HL-60/S4 (cell line): ENCODE measurements at regions not wholly inside any gene's neighbourhood (a gene's known extent, or its start where the extent isn't known, plus 50 kb on each side); places are given as distances from the start of the nearest gene placed in this dataset.

Source experiments
- in situ Hi-C: fragments of 300-500 bp; cut with MboI; formaldehyde crosslinking; loops from 2 replicates; pipeline ENCODE4 v1.14.3; 2022; ENCODE audit warnings: low sequenced_read_pairs

DNA sequence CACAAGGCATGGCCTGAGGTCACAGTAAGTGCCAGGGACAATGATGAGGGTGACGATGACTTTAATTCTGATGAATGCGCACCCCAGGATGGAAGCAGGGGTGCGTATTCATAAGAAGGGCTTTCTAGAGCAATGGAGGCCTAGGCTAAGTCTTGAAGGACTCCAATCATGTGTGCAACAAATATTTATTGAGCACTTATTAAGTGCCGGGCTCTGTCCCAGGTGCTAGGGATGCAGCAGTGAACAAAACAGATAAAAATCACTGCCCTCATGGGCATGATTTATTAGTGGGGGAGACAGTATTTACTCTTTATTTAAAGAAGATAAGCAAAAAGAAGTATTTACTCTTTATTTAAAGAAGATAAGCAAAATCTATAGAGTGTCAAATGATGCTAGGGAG is 198.2 kb upstream of the KCNG1 start:
- in situ Hi-C loops, result no loop called here

DNA sequence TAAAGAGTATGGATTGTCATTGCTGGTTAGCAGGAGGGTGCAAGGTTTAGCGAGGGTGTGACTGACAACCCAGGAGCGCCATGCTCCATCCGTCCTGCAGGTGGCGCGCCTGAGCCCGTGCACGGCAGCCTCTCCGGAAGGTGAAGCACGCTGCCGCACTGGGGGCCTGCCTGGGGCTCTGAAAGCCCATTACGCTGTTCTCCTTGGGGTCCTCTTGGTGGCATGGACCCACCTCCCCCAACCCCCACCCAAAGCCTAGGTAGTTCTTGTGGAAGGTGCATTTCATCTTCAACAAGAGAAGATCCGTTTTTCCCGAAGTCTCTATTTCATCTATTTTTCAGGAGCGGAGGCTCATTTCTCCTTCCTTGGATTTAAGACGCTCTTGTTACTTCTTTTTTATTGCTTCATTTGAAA is 197.4 kb upstream of the KCNG1 start:
- in situ Hi-C loops, result no loop called here

DNA sequence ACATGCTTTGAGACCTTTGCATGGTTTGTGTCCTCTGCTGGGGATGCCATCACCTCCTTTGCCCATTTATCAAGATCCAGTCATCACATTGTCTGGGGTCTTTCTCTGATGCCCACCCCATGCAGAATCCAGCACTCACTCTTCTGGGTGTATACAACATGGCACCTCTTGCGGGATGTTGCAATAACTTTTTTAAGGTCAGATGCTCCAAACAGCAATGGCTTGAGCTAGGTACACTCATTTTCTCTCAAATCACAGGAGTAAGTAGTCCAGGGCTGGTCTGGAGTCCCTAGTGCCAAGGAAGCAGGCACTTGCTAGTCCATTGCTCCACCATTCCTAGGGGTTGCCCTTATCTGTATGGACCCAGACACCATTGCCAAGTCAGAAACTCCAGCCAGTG is 196.6 kb upstream of the KCNG1 start:
- in situ Hi-C loops, result no loop called here

DNA sequence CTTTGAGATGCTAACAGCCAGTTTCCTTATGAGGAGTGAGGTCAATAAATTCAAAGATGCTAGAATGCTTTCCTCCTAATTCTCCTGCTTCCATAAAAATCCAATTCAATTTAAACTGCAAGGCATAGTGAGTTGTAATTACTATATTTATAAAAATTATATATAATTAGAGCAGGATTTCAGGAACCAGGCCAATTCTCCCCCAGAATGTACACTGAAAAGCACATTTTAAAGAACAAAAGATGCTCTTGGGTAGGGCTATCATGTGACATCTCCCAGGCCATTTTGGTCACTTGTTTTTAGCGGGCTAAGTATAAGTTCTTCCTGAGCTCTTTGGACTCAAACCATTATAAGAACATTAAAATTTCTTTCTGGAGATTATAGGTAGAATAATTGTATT is 195.7 kb upstream of the KCNG1 start:
- in situ Hi-C loops, result no loop called here

DNA sequence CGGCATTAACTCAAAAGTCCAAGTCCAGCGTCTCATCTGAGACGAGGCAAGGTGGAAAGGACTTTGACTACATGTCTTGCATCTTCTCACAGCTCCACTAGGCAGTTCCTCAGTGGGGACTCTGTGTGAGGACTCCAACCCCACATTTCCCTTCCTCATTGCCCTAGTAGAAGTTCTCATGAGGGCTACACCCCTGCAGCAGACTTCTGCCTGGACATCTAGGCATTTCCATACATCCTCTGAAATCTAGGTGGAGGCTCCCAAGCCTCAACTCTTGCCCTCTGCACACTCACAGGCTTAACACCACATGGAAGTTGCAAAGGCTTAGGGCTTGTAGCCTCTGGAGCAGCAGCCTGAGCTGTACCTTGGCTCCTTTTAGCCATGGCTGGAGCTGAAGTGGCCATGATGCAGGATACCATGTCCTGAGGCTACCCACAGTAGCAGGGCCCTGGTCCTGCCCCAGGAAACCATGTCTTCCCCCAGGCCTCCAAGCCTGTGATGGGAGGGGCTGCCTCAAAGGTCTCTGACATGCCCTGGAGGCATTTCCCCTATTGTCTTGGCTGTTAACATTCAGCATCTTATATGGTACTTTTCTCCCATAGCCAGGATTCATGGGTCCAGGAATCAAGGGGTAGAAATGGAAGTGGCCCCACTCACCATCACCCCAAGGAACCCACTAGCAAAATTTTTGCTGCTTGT is 194.6 kb upstream of the KCNG1 start:
- in situ Hi-C loops, result no loop called here

DNA sequence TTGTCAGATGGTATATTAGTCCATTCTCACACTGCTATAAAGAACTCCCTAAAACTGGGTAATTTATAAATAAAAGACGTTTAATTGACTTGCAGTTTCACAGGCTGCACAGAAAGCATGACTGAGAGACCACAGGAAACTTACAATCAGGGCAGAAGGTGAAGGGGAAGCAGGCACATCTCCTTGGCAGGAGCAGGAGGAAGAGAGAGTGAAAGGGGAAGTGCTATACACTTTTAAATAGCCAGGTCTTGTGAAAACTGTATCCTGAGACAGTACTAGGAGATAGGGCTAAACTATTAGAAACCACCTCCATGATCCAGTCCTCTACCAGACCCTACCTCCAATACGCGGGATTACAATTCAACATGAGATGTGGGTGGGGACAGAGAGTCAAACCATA is 193.9 kb upstream of the KCNG1 start:
- in situ Hi-C loops, result no loop called here

DNA sequence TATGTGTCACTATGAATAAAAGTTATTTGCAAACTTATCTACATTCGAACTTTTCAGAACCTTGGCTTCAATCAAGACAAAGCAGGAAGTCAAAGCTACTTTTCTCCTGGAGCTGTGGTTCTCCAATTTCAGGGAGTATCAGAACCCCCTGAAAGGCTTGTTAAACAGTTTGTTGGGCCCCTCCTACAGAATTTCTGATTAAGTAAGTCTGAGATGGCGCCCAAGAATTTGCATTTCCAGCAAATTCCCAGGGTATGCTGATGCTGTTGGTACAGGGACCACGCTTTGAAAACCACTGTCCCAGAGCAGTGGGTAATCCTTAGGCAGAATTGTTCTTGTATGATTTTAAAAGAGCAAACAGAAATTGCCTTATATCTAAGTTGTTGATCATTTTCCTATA is 189.9 kb upstream of the KCNG1 start:
- in situ Hi-C loops, result no loop called here

DNA sequence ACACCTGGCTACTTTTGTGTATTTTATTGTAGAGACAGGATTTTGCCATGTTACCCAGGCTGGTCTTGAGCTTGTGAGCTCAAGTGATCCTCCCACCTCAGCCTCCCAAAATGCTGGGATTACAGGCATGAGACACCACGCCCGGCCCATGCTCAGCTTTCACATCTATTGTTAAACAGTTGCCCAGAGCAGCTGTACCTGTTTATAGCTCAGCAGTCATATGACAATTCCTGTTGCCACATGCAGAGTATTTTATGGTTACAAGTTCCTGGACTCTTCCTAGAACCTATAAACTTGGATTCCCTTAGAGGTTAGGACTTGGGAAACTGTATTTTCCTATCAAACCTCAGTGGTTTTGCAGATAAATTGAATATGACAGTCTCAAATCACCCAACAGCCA is 188.3 kb upstream of the KCNG1 start:
- in situ Hi-C loops, result no loop called here

DNA sequence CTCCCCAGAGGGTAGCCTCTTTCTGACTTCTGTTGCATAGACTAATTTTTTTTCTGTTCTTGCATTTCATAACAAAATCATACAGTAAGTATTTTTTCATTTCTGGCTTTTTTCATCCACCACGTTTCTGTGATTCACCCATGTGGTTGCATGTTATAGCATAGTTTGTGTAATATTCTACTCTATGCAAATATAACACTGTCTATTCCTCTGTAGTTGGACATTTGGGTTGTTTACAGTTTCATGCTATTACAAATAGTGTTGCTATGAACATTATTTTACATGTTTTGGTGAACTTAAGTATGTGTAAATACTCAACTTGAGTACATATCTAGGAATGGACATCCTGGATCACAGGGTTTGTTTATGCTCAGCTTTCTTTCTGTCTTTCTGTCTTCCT is 187.2 kb upstream of the KCNG1 start:
- in situ Hi-C loops, result no loop called here

DNA sequence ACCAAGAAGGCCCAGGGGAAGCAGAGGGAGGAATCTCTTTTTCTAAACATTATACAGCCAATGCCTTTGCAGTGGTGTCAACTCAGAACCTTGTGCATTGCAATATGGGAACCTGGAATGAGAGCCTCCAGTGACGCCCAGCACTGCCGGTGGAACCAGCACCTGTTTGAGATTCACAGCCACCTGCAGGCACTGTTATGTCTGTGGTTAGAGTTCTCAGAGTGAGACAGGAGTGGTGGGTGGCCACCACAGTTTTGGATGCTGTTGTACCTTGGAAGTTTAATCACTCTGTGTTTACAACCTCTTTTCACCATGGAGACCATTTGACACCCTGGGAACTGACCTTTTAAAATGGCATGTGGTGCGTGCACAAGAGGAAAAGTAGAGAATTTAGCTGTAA is 185.3 kb upstream of the KCNG1 start:
- in situ Hi-C loops, result no loop called here

DNA sequence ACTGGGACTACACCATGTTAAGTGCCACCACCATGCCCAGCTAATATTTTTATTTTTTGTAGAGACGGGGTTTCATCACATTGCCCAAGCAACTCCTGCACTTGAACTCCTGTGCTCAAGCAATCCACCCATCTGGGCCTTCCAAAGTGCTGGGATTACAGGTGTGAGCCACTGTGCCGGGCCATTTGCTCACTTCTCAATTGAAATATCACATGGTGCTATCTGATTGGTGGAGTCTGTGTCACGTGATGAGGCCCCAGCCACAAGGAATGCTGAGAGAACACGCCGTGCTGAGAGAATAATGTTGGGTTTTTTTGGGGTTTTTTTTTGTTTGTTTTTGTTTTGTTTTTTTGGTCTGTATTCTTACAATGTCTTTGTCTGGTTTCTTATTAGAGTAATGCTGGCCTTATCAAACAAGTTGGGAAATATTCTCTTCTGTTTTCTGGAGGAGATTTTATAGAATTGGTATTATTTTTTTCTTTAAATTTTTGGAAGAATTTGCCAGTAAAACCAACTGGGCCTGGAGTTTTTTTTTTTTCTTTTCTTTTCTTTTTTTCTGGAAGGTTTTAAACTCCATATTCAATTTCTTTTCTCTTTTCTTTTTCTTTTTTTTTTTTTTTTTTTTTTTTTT is 183.2 kb upstream of the KCNG1 start:
- in situ Hi-C loops, result no loop called here

DNA sequence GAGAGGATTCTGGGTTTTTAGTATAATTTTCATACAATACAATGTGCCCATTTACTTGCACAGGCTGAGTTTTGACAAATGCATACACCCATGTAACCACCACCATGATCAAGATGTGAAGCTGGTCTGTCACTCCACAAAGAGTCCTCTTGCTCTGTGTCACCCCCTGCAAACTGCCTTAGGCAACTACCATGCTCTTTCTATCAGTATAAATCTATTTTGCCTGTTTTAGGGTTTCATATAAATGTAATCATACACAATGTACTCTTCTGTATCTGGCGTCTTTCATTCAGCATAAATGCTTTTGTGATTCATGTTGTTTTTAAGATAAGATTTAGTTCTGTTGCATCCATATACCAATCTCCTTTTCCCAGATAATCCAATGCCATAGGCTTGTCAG is 181.9 kb upstream of the KCNG1 start:
- in situ Hi-C loops, result no loop called here

DNA sequence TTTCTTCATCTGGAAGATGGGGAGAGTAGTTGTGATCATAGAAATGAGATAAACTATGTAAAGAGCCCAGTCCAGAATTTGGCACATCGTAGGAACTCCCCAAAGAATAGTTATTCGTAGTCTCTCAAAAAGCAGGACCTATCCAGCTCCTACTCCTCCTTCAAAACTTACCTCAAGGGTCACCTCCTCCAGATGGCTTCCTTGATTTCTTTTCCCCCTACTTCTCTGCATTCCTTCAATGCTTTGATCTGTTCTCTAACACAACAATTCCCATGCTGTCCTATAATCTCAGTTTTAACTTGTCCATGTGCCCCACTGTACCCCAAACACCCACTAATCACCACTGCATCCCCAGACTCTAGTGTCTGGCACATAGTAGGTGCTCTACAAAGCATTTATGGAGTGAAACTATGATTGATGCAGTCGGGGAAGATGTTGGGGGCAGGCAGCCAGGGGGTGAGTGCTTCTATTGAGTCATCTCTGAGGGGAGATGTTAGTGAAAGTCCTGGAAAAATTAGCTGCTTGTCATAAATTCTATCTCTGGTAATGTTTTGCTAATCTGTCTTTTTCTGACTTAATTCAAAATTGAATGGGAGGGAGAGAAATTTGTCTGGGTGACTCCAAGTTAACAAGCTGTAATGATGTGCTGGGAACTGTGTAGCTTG is 181.3 kb upstream of the KCNG1 start:
- in situ Hi-C loops, result no loop called here

DNA sequence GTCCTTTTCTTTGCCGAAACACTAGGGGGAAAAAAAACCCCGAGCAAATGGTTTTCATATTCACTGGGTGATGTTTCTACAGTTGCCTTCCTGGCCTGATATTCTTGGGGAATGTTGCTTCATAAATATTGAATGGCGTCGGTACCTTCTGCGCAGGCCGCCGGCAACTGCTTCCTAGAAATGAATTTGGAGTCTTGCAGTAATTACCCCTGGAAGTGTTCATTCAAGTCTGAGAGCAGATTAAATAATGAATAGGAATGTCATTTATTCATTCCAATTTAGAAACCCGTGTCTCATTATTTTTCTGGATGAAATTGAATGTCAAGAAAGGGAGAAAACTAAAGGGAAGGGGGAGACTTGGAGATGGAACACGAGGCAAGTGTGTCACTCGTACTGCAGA is 179.4 kb upstream of the KCNG1 start:
- in situ Hi-C loops, result no loop called here

DNA sequence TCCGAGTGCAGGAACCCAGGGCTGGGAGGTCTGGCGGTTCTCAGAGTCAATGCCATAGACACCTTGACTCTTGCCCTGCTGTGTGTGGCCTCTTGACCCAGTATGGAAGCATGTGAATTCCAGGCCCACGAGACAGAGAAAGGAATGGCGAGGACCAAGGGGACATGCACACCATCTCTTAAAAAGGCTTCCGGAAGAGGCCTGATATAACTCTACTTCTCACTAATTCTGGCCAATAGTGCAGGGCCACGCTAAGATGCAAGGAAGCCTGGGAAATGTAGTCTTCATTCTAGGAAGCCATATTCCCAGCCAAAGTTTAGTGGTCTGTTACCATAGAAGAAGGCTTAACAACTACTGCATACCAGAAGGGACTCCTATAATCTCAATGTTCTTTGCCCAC is 177.0 kb upstream of the KCNG1 start:
- in situ Hi-C loops, result no loop called here

DNA sequence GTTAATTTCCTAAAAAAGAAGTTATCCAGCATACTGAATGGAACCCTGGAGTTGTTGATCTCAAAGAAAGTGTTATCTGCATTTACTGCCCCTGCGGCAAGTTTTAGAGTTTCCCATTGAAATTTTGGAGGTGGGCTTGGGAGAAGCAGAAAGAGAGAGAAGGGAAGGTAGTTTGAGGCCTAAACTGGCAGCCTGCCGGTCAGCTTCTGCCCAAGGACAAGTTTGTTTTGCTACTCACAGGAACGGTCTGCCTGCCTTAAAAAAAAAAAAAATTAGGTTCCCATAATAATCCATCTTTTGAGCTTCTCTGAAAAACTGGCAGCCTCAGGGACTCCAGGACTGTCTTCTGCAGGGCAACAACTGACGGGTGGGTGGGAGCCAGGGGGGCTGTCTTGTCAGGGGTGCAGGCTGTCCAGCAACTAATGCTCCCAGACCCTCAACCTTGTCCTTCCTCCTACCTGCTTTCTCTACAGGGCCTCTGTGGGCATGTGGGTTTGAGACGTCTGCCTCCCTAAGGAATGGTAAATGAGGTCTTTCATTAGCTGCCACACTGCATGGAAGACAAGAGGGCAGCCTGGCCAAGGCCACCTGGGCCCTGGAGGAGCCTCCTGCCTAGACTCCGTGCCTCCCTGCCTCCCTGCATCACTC is 176.1 kb upstream of the KCNG1 start:
- in situ Hi-C loops, result no loop called here

DNA sequence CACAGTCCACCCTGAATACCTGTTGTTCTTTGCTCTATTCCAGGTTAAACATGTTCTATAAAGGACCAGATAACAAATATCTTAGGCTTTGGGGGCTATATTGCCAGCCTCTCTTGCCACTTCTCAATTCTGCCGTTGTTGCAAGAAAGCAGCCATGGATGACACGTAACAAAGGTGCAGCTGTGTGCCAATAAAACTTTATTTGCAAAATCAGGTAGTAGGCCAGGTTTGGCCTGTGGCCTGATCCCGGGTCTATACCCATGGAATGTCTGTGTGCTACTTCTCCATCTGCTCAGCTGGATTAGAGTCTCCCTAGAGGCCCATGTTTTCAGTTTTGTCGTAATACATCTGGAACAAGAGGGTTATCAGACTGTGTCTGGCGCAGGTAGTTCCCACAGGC is 175.3 kb upstream of the KCNG1 start:
- in situ Hi-C loops, result no loop called here

DNA sequence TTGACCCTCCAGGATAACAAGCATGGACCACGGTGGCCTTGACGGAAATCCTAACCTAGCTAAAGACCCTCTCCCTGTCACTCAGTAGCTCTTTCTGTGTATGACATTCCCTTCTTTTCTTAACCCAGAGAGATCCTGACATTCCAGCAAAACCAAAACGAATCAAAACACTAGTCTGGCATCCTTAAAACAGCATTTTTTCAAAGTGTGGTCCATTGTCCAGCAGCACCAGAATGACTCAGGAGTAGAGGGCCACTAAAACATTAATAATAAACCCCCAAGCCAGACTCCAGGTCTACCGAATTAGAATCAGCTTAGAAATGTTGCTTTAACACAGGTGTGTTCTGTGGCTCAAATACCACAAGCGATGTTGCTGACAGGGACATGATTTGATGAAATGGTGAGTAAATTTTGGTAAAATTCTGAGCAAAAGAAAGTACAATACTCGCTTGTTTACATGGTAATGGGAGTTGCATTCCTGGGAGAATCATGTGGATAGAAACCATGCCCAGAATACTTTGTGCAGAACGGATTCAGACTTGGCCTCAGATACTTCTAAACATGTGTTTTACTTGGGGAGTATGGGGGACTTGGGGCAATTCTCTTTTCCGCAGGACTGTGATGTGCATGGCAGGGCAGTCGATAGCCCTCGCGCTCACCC is 174.2 kb upstream of the KCNG1 start:
- in situ Hi-C loops, result no loop called here

DNA sequence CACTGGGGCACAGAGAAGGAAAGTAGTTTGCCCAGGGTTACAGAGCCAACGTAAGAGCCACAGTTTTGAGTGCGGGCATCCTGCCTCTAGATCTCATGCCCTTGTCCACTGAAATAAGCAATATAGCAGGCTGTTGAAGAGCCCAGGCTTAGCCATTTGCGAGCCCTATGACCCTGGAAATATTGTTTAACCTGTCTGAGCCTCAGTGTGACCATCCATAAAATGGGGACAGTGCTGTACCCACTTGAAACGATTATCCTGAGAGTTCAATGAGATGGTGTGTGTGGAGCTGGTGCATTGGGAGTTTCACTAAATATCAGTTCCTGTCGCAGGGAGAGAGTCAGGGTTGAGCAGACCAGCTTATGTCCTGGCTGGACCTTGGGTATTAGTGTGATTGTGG is 173.1 kb upstream of the KCNG1 start:
- in situ Hi-C loops, result no loop called here

DNA sequence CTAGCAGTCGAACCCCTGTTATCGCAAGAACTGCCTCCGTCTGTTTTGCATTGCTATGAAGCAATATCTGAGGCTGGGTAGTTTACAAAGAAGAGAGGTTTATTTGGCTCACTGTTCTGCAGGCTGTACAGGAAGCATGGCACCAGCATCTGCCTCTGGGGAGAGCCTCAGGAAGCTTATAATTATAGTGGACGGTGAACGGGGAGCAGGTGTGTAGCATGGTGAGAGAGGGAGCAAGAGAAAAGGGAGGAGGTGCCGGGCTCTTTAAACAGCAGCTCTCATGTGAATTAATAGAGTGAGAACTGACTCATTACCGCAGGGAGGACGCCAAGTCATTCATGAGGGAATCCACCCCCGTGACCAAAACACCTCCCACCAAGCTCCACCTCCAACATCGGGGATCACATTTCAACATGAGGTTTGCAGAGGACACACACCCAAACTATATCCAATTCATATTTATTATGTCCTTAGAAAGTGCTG is 172.6 kb upstream of the KCNG1 start:
- in situ Hi-C loops, result no loop called here

DNA sequence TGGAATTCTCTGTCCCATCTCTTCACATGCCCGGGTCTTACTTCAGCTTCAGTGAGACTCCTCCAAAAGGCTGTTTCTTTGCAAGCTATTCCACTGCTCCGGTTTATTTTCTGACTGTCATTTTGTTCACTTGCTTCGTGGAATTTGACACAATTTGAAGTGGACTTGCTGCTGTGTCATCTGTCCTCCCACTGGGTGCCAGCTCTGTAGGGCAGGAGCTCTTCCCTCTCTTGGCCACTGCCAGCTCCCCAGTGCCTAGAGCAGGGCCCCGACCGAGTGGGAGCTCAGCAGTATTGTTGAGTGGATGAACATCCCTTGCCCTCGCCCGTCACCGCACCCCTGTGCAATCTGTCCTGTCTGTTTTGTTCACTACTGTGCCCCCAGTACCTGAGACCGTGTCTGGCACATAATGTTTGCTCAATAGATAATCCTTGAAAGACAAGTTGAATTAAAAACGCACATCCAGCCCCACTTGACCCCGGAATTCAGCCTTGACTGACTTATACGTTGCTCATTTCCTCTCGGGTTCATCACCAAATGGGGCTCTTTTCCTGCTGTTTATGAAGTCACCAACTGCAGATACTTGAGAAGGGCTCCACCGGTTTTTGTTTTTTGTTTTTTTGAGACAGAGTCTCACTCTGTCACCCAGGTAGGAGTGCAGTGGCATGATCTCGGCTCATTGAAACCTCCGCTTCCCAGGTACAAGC is 170.3 kb upstream of the KCNG1 start:
- in situ Hi-C loops, result no loop called here
